Neural cell (in vitro differentiated cells): ENCODE measurements at regions not wholly inside any gene's neighbourhood (a gene's known extent, or its start where the extent isn't known, plus 50 kb on each side); places are given as distances from the start of the nearest gene placed in this dataset.

ENCODE experiments used
- H2AFZ ChIP-seq: fragments of 200-600, 300-800 bp; sonication (generic), shearing (Covaris generic); 2 replicates; pipeline ENCODE4 v1.6.0; 2014; ENCODE audit warnings: low read depth, mild to moderate bottlenecking, antibody characterized with exemption, low read length, moderate library complexity
- H3F3A ChIP-seq: fragments of 200-600 bp; shearing (Covaris generic); 2 replicates; pipeline ENCODE4 v1.6.1; 2016; ENCODE audit warnings: mild to moderate bottlenecking, moderate library complexity, mixed read lengths, antibody characterized with exemption, low read length; ENCODE audit not compliant: insufficient read depth, poor library complexity, severe bottlenecking
- H3K27ac ChIP-seq: fragments of 200-600, 300-800 bp; sonication (generic), shearing (Covaris generic); 2 replicates; pipeline ENCODE4 v1.5.1; 2014; ENCODE audit warnings: mild to moderate bottlenecking, low read length, moderate library complexity
- H3K27me3 ChIP-seq: fragments of 300-800, 200-600 bp; sonication (generic), shearing (Covaris generic); 2 replicates; pipeline ENCODE4 v1.6.0; 2014; ENCODE audit warnings: mild to moderate bottlenecking, low read depth, low read length, moderate library complexity; ENCODE audit not compliant: insufficient read depth
- H3K36me3 ChIP-seq: fragments of 300-800, 200-600 bp; sonication (generic), shearing (Covaris generic); 2 replicates; pipeline ENCODE4 v1.5.1; 2014; ENCODE audit warnings: mild to moderate bottlenecking, antibody characterized with exemption, low read length, moderate library complexity; ENCODE audit not compliant: insufficient read depth
- H3K4me2 ChIP-seq: fragments of 300-800, 200-600 bp; sonication (generic), shearing (Covaris generic); 2 replicates; pipeline ENCODE4 v1.6.0; 2014; ENCODE audit warnings: mild to moderate bottlenecking, low read length
- H3K4me3 ChIP-seq: fragments of 300-800, 200-600 bp; sonication (generic), shearing (Covaris generic); 2 replicates; pipeline ENCODE4 v1.5.1; 2014; ENCODE audit warnings: mild to moderate bottlenecking, low read length, moderate library complexity
- H3K79me2 ChIP-seq: fragments of 200-600 bp; shearing (Covaris generic); replicated peaks from 2 replicates; pipeline ENCODE4 v1.6.0; 2014; ENCODE audit warnings: mild to moderate bottlenecking, low read length, moderate library complexity; ENCODE audit not compliant: insufficient read depth
- H3K9ac ChIP-seq: fragments of 300-800, 200-600 bp; sonication (generic), shearing (Covaris generic); 2 replicates; pipeline ENCODE4 v1.6.1; 2016; ENCODE audit warnings: mild to moderate bottlenecking, low read length, mixed read lengths
- H3K9me2 ChIP-seq: fragments of 200-600 bp; shearing (Covaris generic); 2 replicates; pipeline ENCODE4 v1.6.1; 2016; ENCODE audit warnings: mild to moderate bottlenecking, low read length, mixed read lengths; ENCODE audit not compliant: insufficient read depth
- H3K9me3 ChIP-seq: fragments of 200-600, 300-800 bp; sonication (generic), shearing (Covaris generic); 2 replicates; pipeline ENCODE4 v1.6.1; 2016; ENCODE audit warnings: mild to moderate bottlenecking, mixed run types, low read length, moderate library complexity, mixed read lengths
- H4K20me1 ChIP-seq: fragments of 200-600 bp; shearing (Covaris generic); 2 replicates; pipeline ENCODE4 v1.6.1; 2016; ENCODE audit warnings: mild to moderate bottlenecking, mixed run types; ENCODE audit not compliant: insufficient read depth
- CTCF ChIP-seq: fragments of 450-650 bp; IDR thresholded peaks from 2 replicates; pipeline ENCODE4 v1.5.1; 2014; ENCODE audit warnings: antibody characterized with exemption, mild to moderate bottlenecking, moderate library complexity; ENCODE audit not compliant: poor library complexity, severe bottlenecking
- EP300 ChIP-seq: fragments of 450-650 bp; conservative IDR thresholded peaks from 2 replicates; pipeline ENCODE4 v1.6.1; 2014; ENCODE audit warnings: antibody characterized with exemption, mild to moderate bottlenecking, moderate library complexity; ENCODE audit not compliant: poor library complexity, severe bottlenecking
- EZH2 ChIP-seq: fragments of 200-600, 300-800 bp; shearing (Covaris generic), sonication (generic); IDR thresholded peaks from 2 replicates; pipeline ENCODE4 v1.6.1; 2014; ENCODE audit warnings: antibody characterized with exemption, low read length, borderline replicate concordance, mild to moderate bottlenecking; ENCODE audit not compliant: insufficient read depth, poor library complexity, severe bottlenecking
- MXI1 ChIP-seq: fragments of 450-650 bp; conservative IDR thresholded peaks from 2 replicates; pipeline ENCODE4 v1.6.1; 2014; ENCODE audit warnings: antibody characterized with exemption, mild to moderate bottlenecking; ENCODE audit not compliant: poor library complexity, severe bottlenecking
- POLR2AphosphoS5 ChIP-seq: IDR thresholded peaks from 2 replicates; pipeline ENCODE4 v1.6.1; 2012
- RAD21 ChIP-seq: fragments of 450-650 bp; conservative IDR thresholded peaks from 2 replicates; pipeline ENCODE4 v1.6.1; 2014; ENCODE audit warnings: antibody characterized with exemption, mild to moderate bottlenecking, moderate library complexity
- REST ChIP-seq: IDR thresholded peaks from 2 replicates; pipeline ENCODE4 v1.6.1; 2012; ENCODE audit warnings: borderline replicate concordance
- SMC3 ChIP-seq: fragments of 450-650 bp; conservative IDR thresholded peaks from 2 replicates; pipeline ENCODE4 v1.6.1; 2014; ENCODE audit warnings: antibody characterized with exemption, mild to moderate bottlenecking, moderate library complexity; ENCODE audit not compliant: poor library complexity
- TAF1 ChIP-seq: IDR thresholded peaks from 2 replicates; pipeline ENCODE4 v1.6.1; 2012; ENCODE audit warnings: low read depth

DNA sequence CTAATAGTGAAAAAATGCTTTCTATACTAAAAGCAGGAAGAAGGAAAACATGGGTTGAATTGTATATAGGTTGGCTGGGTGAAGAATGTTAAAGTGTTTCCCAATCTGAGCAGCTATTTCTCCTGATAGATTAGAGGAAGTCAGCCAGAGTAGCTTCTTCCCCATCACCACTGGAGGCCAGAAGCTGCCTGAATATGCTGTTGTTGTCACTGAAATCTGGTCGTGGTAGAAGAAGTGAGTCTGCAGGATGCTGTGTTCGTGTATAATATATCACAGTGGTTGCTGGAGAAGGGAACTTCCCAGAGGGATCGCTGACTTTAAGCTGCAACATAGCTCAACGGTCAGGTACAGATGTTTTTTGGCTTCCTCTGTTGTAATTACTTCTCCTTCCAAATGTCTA is 247.5 kb upstream of the LRATD1 start:
- no peak overlapping the region for H3K9ac ChIP-seq
- H3F3A ChIP-seq, result no peaks in the 10 kb centered on the region
- no peak overlapping the region for H3K4me3 ChIP-seq
- no peaks in the 10 kb centered on the region for H3K36me3 ChIP-seq
- no peak overlapping the region for H3K4me2 ChIP-seq
- peak overlapping the region; percentile 18 for H3K27ac ChIP-seq
- H2AFZ ChIP-seq, result no peak overlapping the region
- H3K27me3 ChIP-seq, result no peaks in the 10 kb centered on the region
- no peaks in the 10 kb centered on the region for H3K9me3 ChIP-seq
- no peaks in the 10 kb centered on the region for H3K79me2 ChIP-seq
- no peaks in the 10 kb centered on the region for H3K9me2 ChIP-seq
- no peaks in the 10 kb centered on the region for H4K20me1 ChIP-seq
- TF ChIP-seq RAD21 (peak; percentile 46), EP300 (no peak), POLR2AphosphoS5 (no peak), CTCF (peak; percentile 35), TAF1 (no peak), SMC3 (peak; percentile 22)

- Histone ChIP-seq H3K79me2 (no peaks in the 10 kb centered on the region), H3K27me3 (no peaks in the 10 kb centered on the region), H2AFZ (no peak overlapping the region), H3K9me3 (no peaks in the 10 kb centered on the region), H3K9me2 (no peaks in the 10 kb centered on the region), H4K20me1 (no peaks in the 10 kb centered on the region), H3F3A (no peaks in the 10 kb centered on the region), H3K4me3 (no peak overlapping the region), H3K27ac (no peak overlapping the region), H3K4me2 (no peak overlapping the region), H3K36me3 (no peaks in the 10 kb centered on the region), H3K9ac (no peak overlapping the region)
- no peak for TF ChIP-seq MXI1
- no peak for TF ChIP-seq TAF1
- TF ChIP-seq EZH2, result no peak
- TF ChIP-seq REST, result no peak
- TF ChIP-seq EP300, result no peak
- TF ChIP-seq RAD21, result no peak
- TF ChIP-seq CTCF, result no peak
Measured at GRCh38 chr2:14387332-14387731, 245.2 kb upstream of the LRATD1 start.
